ENCODE measurements at regions not wholly inside any gene's neighbourhood (a gene's known extent, or its start where the extent isn't known, plus 50 kb on each side); places are given as distances from the start of the nearest gene placed in this dataset.

DNA sequence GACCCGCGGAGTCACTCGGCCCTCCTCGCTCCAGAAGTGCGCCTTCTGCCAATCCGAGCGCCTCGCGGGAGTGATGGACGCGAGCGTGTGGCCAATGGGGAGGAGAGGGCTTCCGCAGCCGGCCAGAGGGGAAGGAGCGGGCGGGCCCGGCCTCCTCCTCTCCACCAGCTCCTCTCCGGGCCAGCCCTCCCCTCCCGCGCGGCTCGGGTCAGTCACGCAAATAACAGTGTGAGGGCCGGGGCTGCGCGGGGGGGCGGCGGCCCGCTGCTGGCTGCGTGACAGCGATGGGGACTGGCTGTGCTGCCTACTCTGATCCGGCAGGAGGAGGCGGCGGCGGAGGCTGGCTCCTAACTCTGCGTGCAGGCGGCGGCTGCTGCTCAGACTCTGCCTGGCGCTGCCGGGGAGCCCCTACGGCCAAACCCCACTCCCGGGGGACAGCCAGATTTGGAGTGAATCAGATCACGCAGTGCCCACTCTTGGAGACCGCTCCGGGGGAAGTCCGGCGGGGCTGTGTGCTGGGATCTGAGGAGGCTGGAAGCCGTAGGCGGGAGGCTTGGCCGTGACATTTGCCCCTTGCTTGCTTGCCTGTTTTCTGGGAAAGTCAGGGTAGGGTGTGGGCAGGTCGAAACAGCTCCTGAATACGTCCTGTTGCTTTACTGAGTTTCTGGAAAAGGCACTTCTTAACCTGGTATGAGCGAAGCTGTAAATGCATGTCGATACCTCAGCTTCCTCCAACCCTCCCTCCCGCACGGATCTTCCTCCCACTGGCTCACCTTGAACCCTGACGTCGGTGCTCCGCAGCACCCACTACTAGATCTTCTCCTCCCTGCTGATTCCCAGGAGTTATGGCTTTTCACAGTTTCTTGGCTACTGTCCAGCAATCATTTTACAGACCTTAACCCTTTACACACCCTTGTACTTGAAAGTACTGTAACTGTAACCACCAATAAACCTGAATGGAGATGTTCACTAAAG, 97.9 kb upstream of the SERTAD2 start (continued):
- TF ChIP-seq, protein P1, sequence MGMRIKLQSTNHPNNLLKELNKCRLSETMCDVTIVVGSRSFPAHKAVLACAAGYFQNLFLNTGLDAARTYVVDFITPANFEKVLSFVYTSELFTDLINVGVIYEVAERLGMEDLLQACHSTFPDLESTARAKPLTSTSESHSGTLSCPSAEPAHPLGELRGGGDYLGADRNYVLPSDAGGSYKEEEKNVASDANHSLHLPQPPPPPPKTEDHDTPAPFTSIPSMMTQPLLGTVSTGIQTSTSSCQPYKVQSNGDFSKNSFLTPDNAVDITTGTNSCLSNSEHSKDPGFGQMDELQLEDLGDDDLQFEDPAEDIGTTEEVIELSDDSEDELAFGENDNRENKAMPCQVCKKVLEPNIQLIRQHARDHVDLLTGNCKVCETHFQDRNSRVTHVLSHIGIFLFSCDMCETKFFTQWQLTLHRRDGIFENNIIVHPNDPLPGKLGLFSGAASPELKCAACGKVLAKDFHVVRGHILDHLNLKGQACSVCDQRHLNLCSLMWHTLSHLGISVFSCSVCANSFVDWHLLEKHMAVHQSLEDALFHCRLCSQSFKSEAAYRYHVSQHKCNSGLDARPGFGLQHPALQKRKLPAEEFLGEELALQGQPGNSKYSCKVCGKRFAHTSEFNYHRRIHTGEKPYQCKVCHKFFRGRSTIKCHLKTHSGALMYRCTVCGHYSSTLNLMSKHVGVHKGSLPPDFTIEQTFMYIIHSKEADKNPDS (CRISPR knock-in tag; IDR thresholded peaks at IDR 0.05) = no peak
- TF ChIP-seq HNRNPLL (IDR thresholded peaks at IDR 0.05; ENCODE audit: low read depth, low read length, poor library complexity, severe bottlenecking) (peak; percentile 85), ZNF792 (CRISPR knock-in tag; IDR thresholded peaks at IDR 0.05) (peak; percentile 12; the same call in 1 of the 2 replicates), KAT8 (CRISPR knock-in tag; IDR thresholded peaks at IDR 0.05) (no peak; the same call in 1 of the 2 replicates), ZNF367 (CRISPR knock-in tag; IDR thresholded peaks at IDR 0.05; ENCODE audit: borderline replicate concordance) (no peak), ZNF672 (CRISPR knock-in tag; IDR thresholded peaks at IDR 0.05) (no peak), CHCHD3 (CRISPR knock-in tag; IDR thresholded peaks at IDR 0.05) (no peak), ZNF530 (CRISPR knock-in tag; IDR thresholded peaks at IDR 0.05; ENCODE audit: low read depth) (no peak), ZNF577 (CRISPR knock-in tag; IDR thresholded peaks at IDR 0.05; ENCODE audit: borderline replicate concordance, low read depth) (no peak), KDM5B (CRISPR knock-in tag; IDR thresholded peaks at IDR 0.05; ENCODE audit: borderline replicate concordance) (peak; percentile 80; the same call in 1 of the 2 replicates)
- TF ChIP-seq, protein P2, sequence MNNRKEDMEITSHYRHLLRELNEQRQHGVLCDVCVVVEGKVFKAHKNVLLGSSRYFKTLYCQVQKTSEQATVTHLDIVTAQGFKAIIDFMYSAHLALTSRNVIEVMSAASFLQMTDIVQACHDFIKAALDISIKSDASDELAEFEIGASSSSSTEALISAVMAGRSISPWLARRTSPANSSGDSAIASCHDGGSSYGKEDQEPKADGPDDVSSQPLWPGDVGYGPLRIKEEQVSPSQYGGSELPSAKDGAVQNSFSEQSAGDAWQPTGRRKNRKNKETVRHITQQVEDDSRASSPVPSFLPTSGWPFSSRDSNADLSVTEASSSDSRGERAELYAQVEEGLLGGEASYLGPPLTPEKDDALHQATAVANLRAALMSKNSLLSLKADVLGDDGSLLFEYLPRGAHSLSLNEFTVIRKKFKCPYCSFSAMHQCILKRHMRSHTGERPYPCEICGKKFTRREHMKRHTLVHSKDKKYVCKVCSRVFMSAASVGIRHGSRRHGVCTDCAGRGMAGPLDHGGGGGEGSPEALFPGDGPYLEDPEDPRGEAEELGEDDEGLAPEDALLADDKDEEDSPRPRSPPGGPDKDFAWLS (CRISPR knock-in tag; IDR thresholded peaks at IDR 0.05; ENCODE audit: borderline replicate concordance) = no peak
- TF ChIP-seq, protein P3, sequence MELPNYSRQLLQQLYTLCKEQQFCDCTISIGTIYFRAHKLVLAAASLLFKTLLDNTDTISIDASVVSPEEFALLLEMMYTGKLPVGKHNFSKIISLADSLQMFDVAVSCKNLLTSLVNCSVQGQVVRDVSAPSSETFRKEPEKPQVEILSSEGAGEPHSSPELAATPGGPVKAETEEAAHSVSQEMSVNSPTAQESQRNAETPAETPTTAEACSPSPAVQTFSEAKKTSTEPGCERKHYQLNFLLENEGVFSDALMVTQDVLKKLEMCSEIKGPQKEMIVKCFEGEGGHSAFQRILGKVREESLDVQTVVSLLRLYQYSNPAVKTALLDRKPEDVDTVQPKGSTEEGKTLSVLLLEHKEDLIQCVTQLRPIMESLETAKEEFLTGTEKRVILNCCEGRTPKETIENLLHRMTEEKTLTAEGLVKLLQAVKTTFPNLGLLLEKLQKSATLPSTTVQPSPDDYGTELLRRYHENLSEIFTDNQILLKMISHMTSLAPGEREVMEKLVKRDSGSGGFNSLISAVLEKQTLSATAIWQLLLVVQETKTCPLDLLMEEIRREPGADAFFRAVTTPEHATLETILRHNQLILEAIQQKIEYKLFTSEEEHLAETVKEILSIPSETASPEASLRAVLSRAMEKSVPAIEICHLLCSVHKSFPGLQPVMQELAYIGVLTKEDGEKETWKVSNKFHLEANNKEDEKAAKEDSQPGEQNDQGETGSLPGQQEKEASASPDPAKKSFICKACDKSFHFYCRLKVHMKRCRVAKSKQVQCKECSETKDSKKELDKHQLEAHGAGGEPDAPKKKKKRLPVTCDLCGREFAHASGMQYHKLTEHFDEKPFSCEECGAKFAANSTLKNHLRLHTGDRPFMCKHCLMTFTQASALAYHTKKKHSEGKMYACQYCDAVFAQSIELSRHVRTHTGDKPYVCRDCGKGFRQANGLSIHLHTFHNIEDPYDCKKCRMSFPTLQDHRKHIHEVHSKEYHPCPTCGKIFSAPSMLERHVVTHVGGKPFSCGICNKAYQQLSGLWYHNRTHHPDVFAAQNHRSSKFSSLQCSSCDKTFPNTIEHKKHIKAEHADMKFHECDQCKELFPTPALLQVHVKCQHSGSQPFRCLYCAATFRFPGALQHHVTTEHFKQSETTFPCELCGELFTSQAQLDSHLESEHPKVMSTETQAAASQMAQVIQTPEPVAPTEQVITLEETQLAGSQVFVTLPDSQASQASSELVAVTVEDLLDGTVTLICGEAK (IDR thresholded peaks at IDR 0.05) = no peak
- TF ChIP-seq, protein P3 (CRISPR knock-in tag; IDR thresholded peaks at IDR 0.05) = peak; percentile 81
- TF ChIP-seq, protein P4, sequence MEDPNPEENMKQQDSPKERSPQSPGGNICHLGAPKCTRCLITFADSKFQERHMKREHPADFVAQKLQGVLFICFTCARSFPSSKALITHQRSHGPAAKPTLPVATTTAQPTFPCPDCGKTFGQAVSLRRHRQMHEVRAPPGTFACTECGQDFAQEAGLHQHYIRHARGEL (CRISPR knock-in tag; IDR thresholded peaks at IDR 0.05) = peak; percentile 78; the same call in 1 of the 2 replicates

All from HepG2 (cell line).